HCEC 1CT (cell line): ENCODE measurements at regions not wholly inside any gene's neighbourhood (a gene's known extent, or its start where the extent isn't known, plus 50 kb on each side); places are given as distances from the start of the nearest gene placed in this dataset.

Experiments used
- DNase-seq: peaks from one replicate; pipeline ENCODE4 v3.0.0-alpha.2; 2017

GRCh38 chrX:80316526-80316925 is 103.7 kb upstream of the TENT5D start:
- DNase-seq, result no peak

- no peak for DNase-seq
These were observed 102.6 kb upstream of the TENT5D start for GRCh38 chrX:80317646-80318045.

DNA sequence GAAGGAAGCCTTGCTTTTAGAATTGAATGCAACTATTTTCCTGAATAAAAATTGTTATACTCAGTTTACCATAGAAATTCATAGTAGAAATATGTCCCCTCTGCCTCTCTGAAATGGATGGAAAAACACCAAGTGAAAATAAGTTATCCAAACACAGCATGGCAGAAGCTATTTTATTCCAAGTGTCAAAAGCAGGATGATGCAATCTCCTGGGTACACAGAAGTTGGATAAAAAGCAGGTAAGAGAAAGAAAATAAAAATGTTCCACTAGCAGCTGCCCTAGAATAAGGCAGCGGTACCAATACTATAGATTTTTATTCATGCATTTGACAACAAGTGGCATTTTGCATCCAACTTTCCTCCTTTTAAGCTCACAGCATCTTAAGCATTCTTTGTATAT is 89.0 kb upstream of the TENT5D start:
- no peak for DNase-seq

GRCh38 chrX:80334583-80334982 is 85.7 kb upstream of the TENT5D start:
- DNase-seq, result no peak

DNA sequence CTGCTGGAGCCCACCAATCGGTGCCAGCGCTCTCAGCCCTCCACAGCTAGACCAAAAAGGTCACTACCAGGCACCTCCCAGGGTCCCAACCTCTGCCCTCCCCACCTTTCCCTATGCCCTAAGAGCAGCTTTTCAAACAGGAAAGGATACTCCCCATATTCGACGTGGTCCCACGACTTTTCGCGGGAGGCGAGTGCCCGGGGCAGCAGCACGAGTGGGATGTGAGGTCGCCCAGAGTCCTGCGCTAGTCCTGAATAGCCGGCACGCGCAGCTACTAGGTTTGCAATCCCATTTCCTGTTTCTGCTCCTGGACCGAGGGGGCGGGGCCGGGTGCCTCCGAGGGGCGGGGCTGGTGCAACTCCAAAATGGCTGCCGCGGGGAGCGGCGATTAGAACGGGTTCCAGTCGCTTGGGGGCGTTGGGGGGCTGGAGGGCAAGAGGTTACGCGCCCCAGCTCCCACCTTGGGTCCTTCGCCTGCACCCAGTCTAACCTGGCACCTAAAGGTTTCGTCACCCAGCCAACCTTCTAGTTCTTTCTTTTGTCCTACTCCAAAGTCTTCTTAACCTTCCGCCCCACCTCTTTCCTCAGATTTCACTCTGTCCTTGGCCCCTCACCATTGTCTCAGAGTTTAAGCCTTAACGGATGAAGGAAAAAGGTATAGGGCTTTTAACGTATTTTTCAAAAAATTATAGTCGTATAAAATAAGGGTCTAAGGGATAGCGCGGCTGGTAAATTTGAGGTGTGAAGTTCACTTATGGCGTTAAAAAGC is 85.0 kb upstream of the TENT5D start:
- no peak for DNase-seq

- no peak for DNase-seq
These were observed 65.2 kb upstream of the TENT5D start for GRCh38 chrX:80354966-80355465.
